Naive thymus-derived CD4-positive, alpha-beta T cell (primary cell): ENCODE measurements at regions not wholly inside any gene's neighbourhood (a gene's known extent, or its start where the extent isn't known, plus 50 kb on each side); places are given as distances from the start of the nearest gene placed in this dataset.

Experiments
- ATAC-seq: fragments of 150-1000 bp; cut with Tn5 transposase; 2 replicates; pipeline ENCODE4 v1.10.0; 2021; ENCODE audit warnings: mild to moderate bottlenecking, moderate library complexity
- CTCF ChIA-PET: fragments of 350-600 bp; sonication (Branson Sonifier 250); formaldehyde crosslinking; loops from one replicate; lab custom pipeline; 2021; ENCODE audit warnings: antibody characterized with exemption; lab: Charles Lee
- POLR2A ChIA-PET: fragments of 350-600 bp; sonication (Branson Sonifier 250); formaldehyde crosslinking; loops from one replicate; lab custom pipeline; 2021; ENCODE audit warnings: antibody characterized with exemption, inconsistent platforms; lab: Charles Lee
- DNase-seq, 9 donors: peaks; one replicate each; pipeline versions ENCODE4 v3.0.0 to v3.0.0-alpha.2; 2020 to 2022; ENCODE audit warnings: mixed read lengths in 1 of 9
- H3K27ac ChIP-seq: one replicate; pipeline ENCODE4 v1.7.0; 2013; ENCODE audit warnings: mild to moderate bottlenecking, low read depth, low read length, moderate library complexity
- H3K27me3 ChIP-seq, 2 donors: one replicate each; pipeline ENCODE4 v1.7.0; 2013; ENCODE audit warnings: low read length in 2 of 2, mild to moderate bottlenecking in 2 of 2, moderate library complexity in 2 of 2; ENCODE audit not compliant: control insufficient read depth in 2 of 2, insufficient read depth in 2 of 2
- H3K36me3 ChIP-seq, 3 experiments: 1 replicate in 2 of 3; 2 replicates in 1 of 3; pipeline ENCODE4 v1.7.0; 2013; ENCODE audit warnings: low read length in 3 of 3, mild to moderate bottlenecking in 3 of 3, moderate library complexity in 1 of 3; ENCODE audit not compliant: insufficient read depth in 3 of 3, control insufficient read depth in 2 of 3
- H3K4me1 ChIP-seq, 2 donors: one replicate each; pipeline ENCODE4 v1.7.0; 2013; ENCODE audit warnings: low read length in 2 of 2, mild to moderate bottlenecking in 2 of 2, moderate library complexity in 1 of 2; ENCODE audit not compliant: control insufficient read depth in 2 of 2, insufficient read depth in 2 of 2
- H3K4me3 ChIP-seq: 2 replicates; pipeline ENCODE4 v1.7.0; 2013; ENCODE audit warnings: mild to moderate bottlenecking, low read length
- H3K9me3 ChIP-seq, 3 experiments: 1 replicate in 2 of 3; 2 replicates in 1 of 3; pipeline ENCODE4 v1.7.0; 2013; ENCODE audit warnings: low read length in 3 of 3; ENCODE audit not compliant: control insufficient read depth in 2 of 3
- H3K27ac Mint-ChIP-seq, 9 donors: one replicate each; pipeline ENCODE4 v1.8.0; 2020 to 2022; ENCODE audit warnings: mixed read lengths in 9 of 9, mild to moderate bottlenecking in 8 of 9, moderate library complexity in 5 of 9, inconsistent platforms in 2 of 9
- H3K27me3 Mint-ChIP-seq, 5 donors: one replicate each; pipeline ENCODE4 v1.8.0; 2021 to 2022; ENCODE audit warnings: mixed read lengths in 5 of 5, mild to moderate bottlenecking in 1 of 5
- H3K36me3 Mint-ChIP-seq, 5 donors: one replicate each; pipeline ENCODE4 v1.8.0; 2020 to 2022; ENCODE audit warnings: mixed read lengths in 5 of 5, mild to moderate bottlenecking in 3 of 5, inconsistent platforms in 1 of 5
- H3K4me1 Mint-ChIP-seq, 7 donors: one replicate each; pipeline ENCODE4 v1.8.0; 2020 to 2022; ENCODE audit warnings: mixed read lengths in 7 of 7, mild to moderate bottlenecking in 3 of 7, inconsistent platforms in 1 of 7
- H3K4me3 Mint-ChIP-seq, 10 donors: one replicate each; pipeline ENCODE4 v1.8.0; 2020 to 2022; ENCODE audit warnings: mild to moderate bottlenecking in 10 of 10, mixed read lengths in 10 of 10, moderate library complexity in 6 of 10, inconsistent platforms in 2 of 10
- H3K9me3 Mint-ChIP-seq, 11 donors: one replicate each; pipeline ENCODE4 v1.8.0; 2020 to 2022; ENCODE audit warnings: mixed read lengths in 11 of 11, mild to moderate bottlenecking in 4 of 11, inconsistent platforms in 1 of 11, moderate library complexity in 1 of 11
- intact Hi-C, 2 donors: fragments of 100-400 bp; cut with micrococcal nuclease; formaldehyde crosslinking; loops; one replicate each; pipeline ENCODE4 v1.15.1; 2023

DNA sequence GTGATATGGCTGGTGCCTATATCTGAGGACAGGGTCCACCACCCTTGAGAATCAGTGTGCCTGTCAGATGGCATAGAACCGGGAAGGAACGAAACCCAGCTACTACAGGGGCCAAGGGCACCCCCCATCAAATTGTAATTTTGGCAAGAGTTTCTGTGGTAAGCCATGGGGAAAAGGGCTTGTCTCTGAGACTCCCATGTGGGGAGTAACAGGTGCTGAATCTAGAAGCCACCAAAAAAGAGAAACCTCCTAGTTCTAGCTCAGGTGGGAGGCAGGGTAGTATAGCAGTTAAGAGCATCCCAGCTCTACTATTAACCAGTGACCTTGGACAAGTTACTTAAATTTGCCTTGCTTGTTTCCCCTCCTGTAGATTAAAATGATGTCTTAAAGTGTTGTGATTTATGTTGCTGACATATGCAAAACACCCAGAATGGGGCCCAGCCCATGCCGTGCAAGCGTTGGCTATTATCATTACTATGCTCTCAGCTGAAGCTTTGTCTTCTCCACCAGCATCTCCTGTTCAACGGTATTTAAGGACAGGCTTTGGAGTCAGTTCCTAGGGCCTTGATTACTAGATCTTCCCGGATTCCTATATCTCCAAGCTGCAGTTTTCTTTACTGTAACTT is 210.7 kb upstream of the NLRP1 start:
- Mint-ChIP-seq H3K27ac (no peak overlapping the region), H3K4me1 (no peaks in the 10 kb centered on the region), H3K9me3 (peaks cover 0 to 33% (median 9%) of the 10 kb centered on the region in 11 donors), H3K27me3 (peaks cover 18 to 52% (median 33%) of the 10 kb centered on the region in 5 donors), H3K36me3 (peaks cover 0 to 5% (median 0%) of the 10 kb centered on the region in 5 donors), H3K4me3 (no peak overlapping the region)
- no peak overlapping the region for H3K27ac ChIP-seq
- H3K4me1 ChIP-seq = no peaks in the 10 kb centered on the region
- no peaks in the 10 kb centered on the region for H3K36me3 ChIP-seq
- H3K27me3 ChIP-seq = no peaks in the 10 kb centered on the region
- no peak overlapping the region for H3K4me3 ChIP-seq
- intact Hi-C loops = no loop called here
- ChIA-PET POLR2A (no interaction called here), CTCF (no interaction called here)
- no peak for ATAC-seq
- no peak for DNase-seq
- H3K9me3 ChIP-seq = no peaks in the 10 kb centered on the region

DNA sequence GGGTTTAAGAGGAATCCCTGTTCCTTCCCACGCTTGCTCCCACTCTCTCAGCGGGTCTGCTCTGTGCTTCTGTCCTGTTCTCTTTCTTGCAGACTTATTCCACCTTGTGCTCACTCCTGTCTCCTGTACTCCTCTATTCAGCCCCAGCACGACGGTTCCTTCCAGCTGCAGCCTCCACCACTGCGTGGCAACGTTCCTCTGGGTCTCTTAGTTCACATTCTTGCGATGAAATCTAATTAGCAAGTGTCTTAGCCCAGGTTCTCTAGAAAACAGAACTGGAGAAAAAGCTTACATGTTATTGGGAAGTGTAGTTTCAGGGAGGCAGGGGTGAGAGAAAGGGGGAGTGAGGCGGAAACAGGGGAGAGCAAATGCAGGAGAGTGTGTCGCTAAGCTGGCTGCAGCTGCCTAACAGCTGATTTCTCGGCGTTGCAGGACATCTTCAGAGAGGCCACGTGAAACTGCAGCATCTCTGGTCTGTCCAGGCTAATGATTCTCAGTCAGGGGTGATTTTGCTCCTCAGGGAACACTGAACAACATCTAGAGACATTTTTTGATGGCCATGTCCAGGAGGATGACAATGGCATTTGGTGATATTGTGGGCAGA is 213.2 kb upstream of the NLRP1 start:
- Mint-ChIP-seq H3K27me3 (peaks cover 25 to 33% (median 30%) of the 10 kb centered on the region in 5 donors), H3K27ac (no peak overlapping the region), H3K4me1 (peaks cover 0 to 1% (median 0%) of the 10 kb centered on the region in 7 donors), H3K9me3 (peaks cover 0 to 17% (median 7%) of the 10 kb centered on the region in 11 donors), H3K36me3 (peaks cover 0 to 4% (median 0%) of the 10 kb centered on the region in 5 donors), H3K4me3 (no peak overlapping the region)
- DNase-seq (no peak), ATAC-seq (no peak)
- POLR2A ChIA-PET = no interaction called here
- no peak overlapping the region for H3K27ac ChIP-seq
- H3K9me3 ChIP-seq = no peaks in the 10 kb centered on the region
- intact Hi-C loops = no loop called here
- H3K36me3 ChIP-seq = no peaks in the 10 kb centered on the region
- H3K27me3 ChIP-seq = no peaks in the 10 kb centered on the region
- no peaks in the 10 kb centered on the region for H3K4me1 ChIP-seq
- no peak overlapping the region for H3K4me3 ChIP-seq
- CTCF ChIA-PET = no interaction called here

DNA sequence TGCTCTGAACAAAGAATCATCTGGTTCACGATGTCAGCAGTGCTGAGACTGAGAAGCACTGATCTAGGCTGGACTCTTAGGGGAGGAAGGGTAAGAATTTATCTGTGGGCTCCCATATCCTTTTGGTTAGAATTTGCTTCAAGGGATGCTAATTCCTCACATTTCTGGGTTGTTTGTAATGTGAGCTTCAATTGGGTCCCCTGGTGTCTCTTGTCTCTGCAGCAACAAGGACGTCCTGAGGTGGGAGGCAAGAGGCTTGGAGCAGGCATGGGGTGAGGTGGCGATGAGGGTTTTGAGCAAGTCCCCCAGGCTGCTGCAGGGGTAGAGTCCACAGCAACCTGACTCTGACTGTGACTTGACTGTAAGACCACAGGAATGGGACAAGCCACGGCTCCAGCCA is 213.8 kb upstream of the NLRP1 start:
- Histone ChIP-seq H3K27me3 (no peaks in the 10 kb centered on the region), H3K36me3 (no peaks in the 10 kb centered on the region), H3K4me1 (no peaks in the 10 kb centered on the region), H3K4me3 (no peak overlapping the region), H3K27ac (no peak overlapping the region), H3K9me3 (no peaks in the 10 kb centered on the region)
- POLR2A ChIA-PET = no interaction called here
- H3K4me1 Mint-ChIP-seq = peaks cover 0 to 1% (median 0%) of the 10 kb centered on the region in 7 donors
- no peak overlapping the region for H3K4me3 Mint-ChIP-seq
- H3K27ac Mint-ChIP-seq = no peak overlapping the region
- CTCF ChIA-PET = no interaction called here
- DNase-seq = no peak
- H3K36me3 Mint-ChIP-seq = no peaks in the 10 kb centered on the region
- intact Hi-C loops = no loop called here
- peaks cover 23 to 35% (median 30%) of the 10 kb centered on the region in 5 donors for H3K27me3 Mint-ChIP-seq
- peaks cover 0 to 16% (median 2%) of the 10 kb centered on the region in 11 donors for H3K9me3 Mint-ChIP-seq
- no peak for ATAC-seq

DNA sequence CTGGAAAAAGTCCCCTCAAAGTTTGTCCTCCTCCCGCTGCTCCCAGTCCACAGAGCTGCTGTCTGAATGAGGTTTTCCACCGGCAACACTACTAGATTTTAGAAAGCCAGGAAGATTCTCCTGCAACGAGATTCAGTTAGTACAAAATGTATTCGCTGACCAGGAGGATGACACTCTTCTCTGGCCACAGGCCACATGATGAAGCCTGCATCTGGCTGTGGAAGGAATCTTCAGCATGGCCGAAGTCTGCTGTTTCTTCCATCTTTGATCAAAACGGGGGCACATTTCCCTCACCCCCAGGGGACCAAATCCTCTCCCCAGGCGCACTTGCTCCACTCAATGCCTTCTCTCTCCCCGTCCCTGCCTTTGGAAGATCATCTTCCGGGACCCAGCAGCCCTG is 215.8 kb upstream of the NLRP1 start:
- no peak overlapping the region for H3K27ac Mint-ChIP-seq
- DNase-seq (no peak), ATAC-seq (no peak)
- no peaks in the 10 kb centered on the region for H3K9me3 ChIP-seq
- H3K4me3 ChIP-seq = no peak overlapping the region
- peaks cover 0 to 1% (median 0%) of the 10 kb centered on the region in 7 donors for H3K4me1 Mint-ChIP-seq
- no peaks in the 10 kb centered on the region for H3K27me3 ChIP-seq
- CTCF ChIA-PET = no interaction called here
- no peak overlapping the region for H3K4me3 Mint-ChIP-seq
- peaks cover 35 to 46% (median 39%) of the 10 kb centered on the region in 5 donors for H3K27me3 Mint-ChIP-seq
- POLR2A ChIA-PET = no interaction called here
- no peaks in the 10 kb centered on the region for H3K4me1 ChIP-seq
- peaks cover 0 to 15% (median 2%) of the 10 kb centered on the region in 11 donors for H3K9me3 Mint-ChIP-seq
- H3K36me3 Mint-ChIP-seq = peaks cover 0 to 5% (median 0%) of the 10 kb centered on the region in 5 donors
- no peaks in the 10 kb centered on the region for H3K36me3 ChIP-seq
- intact Hi-C loops = no loop called here
- no peak overlapping the region for H3K27ac ChIP-seq

DNA sequence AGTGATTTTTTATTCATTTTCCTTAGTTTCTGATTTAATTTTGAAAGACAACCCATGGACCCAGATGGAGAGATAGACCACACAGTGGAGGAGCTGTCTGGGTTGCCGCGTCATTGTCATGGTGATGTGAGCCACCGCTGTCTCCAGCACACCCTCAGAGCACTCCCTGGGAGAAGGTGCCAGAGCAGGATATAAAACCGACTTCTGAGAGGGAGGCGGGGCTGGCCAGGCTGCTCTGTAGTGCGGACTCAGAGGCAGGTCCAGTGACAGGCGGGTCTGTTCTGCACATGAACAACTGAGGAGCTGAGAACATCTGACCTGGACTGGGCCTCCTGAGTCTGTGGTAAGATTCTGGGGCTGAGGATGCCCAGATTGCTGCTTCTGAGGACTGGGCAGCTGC is 216.3 kb upstream of the NLRP1 start:
- ChIA-PET CTCF (no interaction called here), POLR2A (no interaction called here)
- Mint-ChIP-seq H3K36me3 (peaks cover 0 to 5% (median 0%) of the 10 kb centered on the region in 5 donors), H3K4me1 (peaks cover 0 to 1% (median 0%) of the 10 kb centered on the region in 7 donors), H3K27me3 (peaks cover 35 to 44% (median 44%) of the 10 kb centered on the region in 5 donors), H3K4me3 (no peak overlapping the region), H3K9me3 (peaks cover 0 to 15% (median 2%) of the 10 kb centered on the region in 11 donors), H3K27ac (no peak overlapping the region)
- intact Hi-C loops = no loop called here
- no peak overlapping the region for H3K4me3 ChIP-seq
- H3K27ac ChIP-seq = no peak overlapping the region
- no peaks in the 10 kb centered on the region for H3K4me1 ChIP-seq
- ATAC-seq (no peak), DNase-seq (no peak)
- no peaks in the 10 kb centered on the region for H3K36me3 ChIP-seq
- H3K9me3 ChIP-seq = no peaks in the 10 kb centered on the region
- H3K27me3 ChIP-seq = no peaks in the 10 kb centered on the region

GRCh38 chr17:5804251-5804650 is 219.9 kb upstream of the NLRP1 start:
- no peak overlapping the region for H3K27ac ChIP-seq
- intact Hi-C loops = no loop called here
- ChIA-PET POLR2A (no interaction called here), CTCF (no interaction called here)
- no peak overlapping the region for H3K27ac Mint-ChIP-seq
- H3K4me3 Mint-ChIP-seq = no peak overlapping the region
- H3K4me3 ChIP-seq = no peak overlapping the region
- no peaks in the 10 kb centered on the region for H3K36me3 ChIP-seq
- H3K4me1 ChIP-seq = no peaks in the 10 kb centered on the region
- no peaks in the 10 kb centered on the region for H3K27me3 ChIP-seq
- peaks cover 25 to 50% (median 45%) of the 10 kb centered on the region in 5 donors for H3K27me3 Mint-ChIP-seq
- peaks cover 0 to 14% (median 0%) of the 10 kb centered on the region in 3 experiments for H3K9me3 ChIP-seq
- ATAC-seq (no peak), DNase-seq (no peak)
- peaks cover 0 to 9% (median 0%) of the 10 kb centered on the region in 5 donors for H3K36me3 Mint-ChIP-seq
- peaks cover 0 to 32% (median 9%) of the 10 kb centered on the region in 11 donors for H3K9me3 Mint-ChIP-seq
- peaks cover 0 to 1% (median 0%) of the 10 kb centered on the region in 7 donors for H3K4me1 Mint-ChIP-seq

GRCh38 chr17:5809056-5809455 is 224.7 kb upstream of the NLRP1 start:
- H3K4me1 ChIP-seq = no peaks in the 10 kb centered on the region
- Mint-ChIP-seq H3K27ac (no peak overlapping the region), H3K4me1 (no peaks in the 10 kb centered on the region), H3K4me3 (no peak overlapping the region), H3K36me3 (peaks cover 0 to 11% (median 0%) of the 10 kb centered on the region in 5 donors), H3K27me3 (peaks cover 3 to 55% (median 37%) of the 10 kb centered on the region in 5 donors), H3K9me3 (peaks cover 7 to 64% (median 28%) of the 10 kb centered on the region in 11 donors)
- H3K36me3 ChIP-seq = no peaks in the 10 kb centered on the region
- intact Hi-C loops = no loop called here
- H3K9me3 ChIP-seq = peaks cover 0 to 43% (median 0%) of the 10 kb centered on the region in 3 experiments
- H3K27ac ChIP-seq = no peak overlapping the region
- ChIA-PET POLR2A (no interaction called here), CTCF (no interaction called here)
- DNase-seq = no peak
- H3K4me3 ChIP-seq = no peak overlapping the region
- H3K27me3 ChIP-seq = no peaks in the 10 kb centered on the region
- ATAC-seq = no peak
